DOHH2 (cell line): ENCODE measurements at regions not wholly inside any gene's neighbourhood (a gene's known extent, or its start where the extent isn't known, plus 50 kb on each side); places are given as distances from the start of the nearest gene placed in this dataset.

ENCODE experiments used
- H3F3A ChIP-seq: fragments of 200-600 bp; sonication (generic), shearing (Covaris generic); 2 replicates; pipeline ENCODE4 v1.6.0; 2016; ENCODE audit warnings: antibody characterized with exemption, mild to moderate bottlenecking; ENCODE audit not compliant: control insufficient read depth, insufficient read depth
- H3K27ac ChIP-seq: fragments of 200-600 bp; sonication (generic); 2 replicates; pipeline ENCODE4 v1.5.1; 2014; ENCODE audit warnings: low read depth, mild to moderate bottlenecking, low read length, moderate library complexity
- H3K27me3 ChIP-seq: fragments of 200-600 bp; sonication (generic); 2 replicates; pipeline ENCODE4 v1.6.1; 2014; ENCODE audit warnings: mild to moderate bottlenecking, low read length, mixed read lengths; ENCODE audit not compliant: control insufficient read depth
- H3K36me3 ChIP-seq: fragments of 200-600 bp; sonication (generic); 2 replicates; pipeline ENCODE4 v1.6.1; 2014; ENCODE audit warnings: mild to moderate bottlenecking, low read length, moderate library complexity, mixed read lengths; ENCODE audit not compliant: control insufficient read depth
- H3K4me1 ChIP-seq: fragments of 200-600 bp; sonication (generic); 2 replicates; pipeline ENCODE4 v1.6.1; 2014; ENCODE audit warnings: mild to moderate bottlenecking, low read length, mixed read lengths; ENCODE audit not compliant: control insufficient read depth
- H3K4me2 ChIP-seq: fragments of 200-600 bp; sonication (generic); 2 replicates; pipeline ENCODE4 v1.6.0; 2014; ENCODE audit warnings: mild to moderate bottlenecking, low read length, moderate library complexity
- H3K4me3 ChIP-seq: fragments of 200-600 bp; sonication (generic); 2 replicates; pipeline ENCODE4 v1.5.1; 2014; ENCODE audit warnings: mild to moderate bottlenecking, low read length, mixed read lengths
- H3K79me2 ChIP-seq: fragments of 200-600 bp; sonication (generic); 2 replicates; pipeline ENCODE4 v1.6.1; 2014; ENCODE audit warnings: mild to moderate bottlenecking, low read length, mixed read lengths; ENCODE audit not compliant: control insufficient read depth
- H3K9me2 ChIP-seq: fragments of 200-600 bp; sonication (generic); replicated peaks from 2 replicates; pipeline ENCODE4 v1.6.1; 2014; ENCODE audit warnings: mild to moderate bottlenecking, low read length, mixed read lengths; ENCODE audit not compliant: control insufficient read depth
- H3K9me3 ChIP-seq: fragments of 200-600 bp; sonication (generic); 2 replicates; pipeline ENCODE4 v1.6.1; 2014; ENCODE audit warnings: antibody characterized with exemption, low read length, mixed read lengths; ENCODE audit not compliant: control insufficient read depth, insufficient read depth
- H4K20me1 ChIP-seq: fragments of 200-600 bp; sonication (generic); 2 replicates; pipeline ENCODE4 v1.6.0; 2014; ENCODE audit warnings: low read depth, mild to moderate bottlenecking, antibody characterized with exemption, low read length, moderate library complexity; ENCODE audit not compliant: control insufficient read depth, insufficient read depth
- EZH2phosphoT487 ChIP-seq: fragments of 200-600 bp; sonication (generic); IDR thresholded peaks from 2 replicates; pipeline ENCODE4 v1.6.1; 2017; ENCODE audit warnings: borderline replicate concordance, mild to moderate bottlenecking, antibody characterized with exemption, low read length, moderate library complexity, mixed read lengths
- TF ChIP-seq, protein P1 (sequence below): fragments of 200-600 bp; sonication (generic); IDR thresholded peaks from one replicate; pipeline ENCODE4 v1.5.1; 2014; ENCODE audit warnings: antibody characterized with exemption, mild to moderate bottlenecking, low read depth, low read length; ENCODE audit not compliant: poor library complexity, severe bottlenecking

DNA sequence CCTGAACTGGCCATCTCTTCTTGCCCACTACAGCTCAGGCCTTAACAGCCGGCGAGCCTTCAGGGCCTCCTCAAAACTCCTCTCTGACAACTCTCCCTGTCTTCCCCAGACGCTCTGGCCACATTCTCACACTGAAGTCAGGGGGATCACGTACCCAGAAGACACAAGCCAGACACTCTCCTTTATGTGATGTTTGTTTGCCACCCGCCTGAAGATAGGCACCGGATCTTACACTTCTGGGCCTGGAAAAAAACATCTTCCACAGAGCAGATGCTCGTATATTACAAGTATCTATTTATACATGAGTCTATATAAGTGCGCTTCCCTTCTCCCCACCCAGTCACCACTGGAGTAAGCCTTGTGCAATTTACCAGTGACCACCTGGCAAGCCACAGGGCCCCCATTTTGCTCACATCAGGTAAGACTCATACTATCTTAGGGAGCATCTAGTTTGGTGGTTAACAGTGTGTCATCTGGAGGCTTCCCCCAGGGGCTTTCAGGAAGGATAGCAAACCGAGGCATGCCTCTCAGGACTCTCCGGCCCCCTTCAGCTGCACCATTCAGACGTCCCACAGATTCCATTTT, 349.4 kb downstream of the SOX9 start:
- H3K4me1 ChIP-seq = no peaks in the 10 kb centered on the region
- H3K79me2 ChIP-seq = no peaks in the 10 kb centered on the region
- TF ChIP-seq, protein P1, sequence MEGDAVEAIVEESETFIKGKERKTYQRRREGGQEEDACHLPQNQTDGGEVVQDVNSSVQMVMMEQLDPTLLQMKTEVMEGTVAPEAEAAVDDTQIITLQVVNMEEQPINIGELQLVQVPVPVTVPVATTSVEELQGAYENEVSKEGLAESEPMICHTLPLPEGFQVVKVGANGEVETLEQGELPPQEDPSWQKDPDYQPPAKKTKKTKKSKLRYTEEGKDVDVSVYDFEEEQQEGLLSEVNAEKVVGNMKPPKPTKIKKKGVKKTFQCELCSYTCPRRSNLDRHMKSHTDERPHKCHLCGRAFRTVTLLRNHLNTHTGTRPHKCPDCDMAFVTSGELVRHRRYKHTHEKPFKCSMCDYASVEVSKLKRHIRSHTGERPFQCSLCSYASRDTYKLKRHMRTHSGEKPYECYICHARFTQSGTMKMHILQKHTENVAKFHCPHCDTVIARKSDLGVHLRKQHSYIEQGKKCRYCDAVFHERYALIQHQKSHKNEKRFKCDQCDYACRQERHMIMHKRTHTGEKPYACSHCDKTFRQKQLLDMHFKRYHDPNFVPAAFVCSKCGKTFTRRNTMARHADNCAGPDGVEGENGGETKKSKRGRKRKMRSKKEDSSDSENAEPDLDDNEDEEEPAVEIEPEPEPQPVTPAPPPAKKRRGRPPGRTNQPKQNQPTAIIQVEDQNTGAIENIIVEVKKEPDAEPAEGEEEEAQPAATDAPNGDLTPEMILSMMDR = no peak
- no peak for TF ChIP-seq EZH2phosphoT487
- no peaks in the 10 kb centered on the region for H3K9me2 ChIP-seq
- no peaks in the 10 kb centered on the region for H3K9me3 ChIP-seq
- H4K20me1 ChIP-seq = no peaks in the 10 kb centered on the region
- H3K4me3 ChIP-seq = no peak overlapping the region
- H3K4me2 ChIP-seq = no peak overlapping the region
- 0 out of 2 replicates have a peak, but pooled peaks cover 3% of the 10 kb centered on the region for H3K27me3 ChIP-seq
- H3F3A ChIP-seq = no peaks in the 10 kb centered on the region
- H3K36me3 ChIP-seq = no peaks in the 10 kb centered on the region
- no peak overlapping the region for H3K27ac ChIP-seq

DNA sequence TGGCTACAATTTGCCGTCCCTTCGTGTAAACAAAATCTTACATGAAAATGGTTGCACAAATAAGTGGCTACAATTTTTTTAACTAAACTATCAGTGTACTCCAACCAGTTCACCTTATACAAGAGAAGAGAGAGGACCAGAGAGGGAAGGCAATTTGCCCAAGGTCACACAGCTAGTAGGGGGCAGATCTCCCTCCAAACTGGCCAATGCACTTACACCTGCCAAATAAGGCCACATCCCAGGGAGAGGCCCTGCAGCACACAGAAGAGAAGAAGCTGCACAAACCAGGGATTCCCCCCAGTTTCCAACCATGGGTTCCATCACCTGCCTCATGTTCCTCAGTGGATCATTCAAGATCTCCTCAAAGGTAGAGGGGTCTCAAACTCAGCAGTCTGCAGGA, 349.9 kb downstream of the SOX9 start:
- TF ChIP-seq, protein P1 = no peak
- TF ChIP-seq EZH2phosphoT487 = no peak
- no peaks in the 10 kb centered on the region for H3K79me2 ChIP-seq
- no peaks in the 10 kb centered on the region for H3F3A ChIP-seq
- no peaks in the 10 kb centered on the region for H3K36me3 ChIP-seq
- H3K4me1 ChIP-seq = no peaks in the 10 kb centered on the region
- no peaks in the 10 kb centered on the region for H3K9me3 ChIP-seq
- H3K27ac ChIP-seq = no peak overlapping the region
- H3K4me2 ChIP-seq = no peak overlapping the region
- H3K27me3 ChIP-seq = 0 out of 2 replicates have a peak, but pooled peaks cover 3% of the 10 kb centered on the region
- H3K9me2 ChIP-seq = no peaks in the 10 kb centered on the region
- H4K20me1 ChIP-seq = no peaks in the 10 kb centered on the region
- no peak overlapping the region for H3K4me3 ChIP-seq

DNA sequence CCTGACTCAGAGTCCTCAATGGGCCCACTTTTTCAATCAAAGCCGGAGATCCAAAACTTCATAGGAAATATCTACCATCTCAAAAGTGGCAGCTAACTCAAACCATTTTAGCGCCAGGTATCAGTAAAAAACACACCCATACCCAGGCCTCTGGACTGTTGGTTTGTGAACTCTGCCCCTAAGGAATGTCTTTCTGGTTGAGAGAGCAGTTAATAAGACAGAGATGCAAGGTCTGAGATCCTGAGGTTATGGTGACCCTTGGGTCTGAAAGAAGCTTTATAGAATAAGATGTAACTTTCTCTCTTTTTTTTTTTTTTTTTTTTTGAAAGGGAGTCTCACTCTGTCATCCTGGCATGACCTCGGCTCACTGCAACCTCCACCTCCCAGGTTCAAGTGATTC, 350.5 kb downstream of the SOX9 start:
- Histone ChIP-seq H3K9me2 (no peaks in the 10 kb centered on the region), H3K4me2 (no peak overlapping the region), H4K20me1 (no peaks in the 10 kb centered on the region), H3K79me2 (no peaks in the 10 kb centered on the region), H3F3A (no peaks in the 10 kb centered on the region), H3K27ac (no peak overlapping the region), H3K27me3 (0 out of 2 replicates have a peak, but pooled peaks cover 3% of the 10 kb centered on the region), H3K4me3 (no peak overlapping the region), H3K4me1 (no peaks in the 10 kb centered on the region), H3K36me3 (no peaks in the 10 kb centered on the region), H3K9me3 (no peaks in the 10 kb centered on the region)
- no peak for TF ChIP-seq EZH2phosphoT487
- TF ChIP-seq, protein P1 = no peak
